ENCODE measurements at regions not wholly inside any gene's neighbourhood (a gene's known extent, or its start where the extent isn't known, plus 50 kb on each side); places are given as distances from the start of the nearest gene placed in this dataset.

DNA sequence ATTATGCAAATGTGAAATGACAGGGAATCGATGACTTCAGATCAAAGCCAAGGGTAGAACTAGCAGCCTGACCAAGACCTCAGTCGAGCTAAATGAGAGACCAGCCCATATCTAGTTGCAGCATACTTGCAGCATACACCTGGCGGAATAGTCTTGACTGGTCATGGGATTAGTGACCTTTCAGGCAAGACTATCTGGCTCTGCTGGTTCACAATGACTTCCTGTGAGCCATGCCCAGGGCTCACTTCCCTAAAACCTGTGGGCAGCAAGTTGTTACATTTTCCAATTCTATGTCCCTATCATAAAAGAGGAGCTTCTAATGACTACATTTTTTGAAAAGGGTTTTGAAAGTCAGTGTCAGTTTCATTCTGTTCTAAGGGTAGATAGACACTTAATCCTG lies 1624.9 kb upstream of the CELF4 start:
- POLR2A ChIA-PET (ENCODE audit: low non-redundant PET): no interaction called here

DNA sequence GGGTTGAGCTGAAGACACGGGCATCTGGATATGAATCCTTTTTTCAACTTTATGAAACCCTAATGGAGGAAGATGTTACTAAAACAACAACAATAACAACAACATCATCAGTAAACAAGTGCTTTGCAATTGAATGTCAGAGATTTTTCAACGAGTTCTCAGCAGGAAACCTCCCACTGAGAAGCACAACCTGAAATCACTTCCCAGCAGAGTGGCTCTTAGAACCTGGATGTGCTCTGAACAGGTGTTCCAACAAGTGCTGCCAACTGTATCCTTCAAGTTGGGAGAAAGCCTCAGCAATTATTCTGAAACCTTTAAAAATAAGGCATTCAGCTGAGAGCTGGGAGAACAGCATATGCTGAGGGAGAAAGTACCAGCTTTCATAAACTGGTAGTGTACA lies 1622.7 kb upstream of the CELF4 start:
- ChIA-PET CTCF (interaction anchor here (0.6 kb wide), 1 partner anchor 192 kb away, joined by 3 read pairs; no protein-coding TSS in a partner anchor), POLR2A (ENCODE audit: low non-redundant PET) (no interaction called here)
- DNase-seq (ENCODE audit: low spot score): no peak
- TF ChIP-seq, protein P1, sequence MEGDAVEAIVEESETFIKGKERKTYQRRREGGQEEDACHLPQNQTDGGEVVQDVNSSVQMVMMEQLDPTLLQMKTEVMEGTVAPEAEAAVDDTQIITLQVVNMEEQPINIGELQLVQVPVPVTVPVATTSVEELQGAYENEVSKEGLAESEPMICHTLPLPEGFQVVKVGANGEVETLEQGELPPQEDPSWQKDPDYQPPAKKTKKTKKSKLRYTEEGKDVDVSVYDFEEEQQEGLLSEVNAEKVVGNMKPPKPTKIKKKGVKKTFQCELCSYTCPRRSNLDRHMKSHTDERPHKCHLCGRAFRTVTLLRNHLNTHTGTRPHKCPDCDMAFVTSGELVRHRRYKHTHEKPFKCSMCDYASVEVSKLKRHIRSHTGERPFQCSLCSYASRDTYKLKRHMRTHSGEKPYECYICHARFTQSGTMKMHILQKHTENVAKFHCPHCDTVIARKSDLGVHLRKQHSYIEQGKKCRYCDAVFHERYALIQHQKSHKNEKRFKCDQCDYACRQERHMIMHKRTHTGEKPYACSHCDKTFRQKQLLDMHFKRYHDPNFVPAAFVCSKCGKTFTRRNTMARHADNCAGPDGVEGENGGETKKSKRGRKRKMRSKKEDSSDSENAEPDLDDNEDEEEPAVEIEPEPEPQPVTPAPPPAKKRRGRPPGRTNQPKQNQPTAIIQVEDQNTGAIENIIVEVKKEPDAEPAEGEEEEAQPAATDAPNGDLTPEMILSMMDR (conservative IDR thresholded peaks at IDR 0.05; ENCODE audit: low read depth): no peak
- no peak overlapping the region for H3K27ac ChIP-seq

More for the DNA sequence above, 1624.9 kb upstream of the CELF4 start:
- H3K27ac ChIP-seq: no peak overlapping the region
- CTCF ChIA-PET: no interaction called here
- TF ChIP-seq, protein P1 (conservative IDR thresholded peaks at IDR 0.05; ENCODE audit: low read depth): no peak
- DNase-seq (ENCODE audit: low spot score): no peak

DNA sequence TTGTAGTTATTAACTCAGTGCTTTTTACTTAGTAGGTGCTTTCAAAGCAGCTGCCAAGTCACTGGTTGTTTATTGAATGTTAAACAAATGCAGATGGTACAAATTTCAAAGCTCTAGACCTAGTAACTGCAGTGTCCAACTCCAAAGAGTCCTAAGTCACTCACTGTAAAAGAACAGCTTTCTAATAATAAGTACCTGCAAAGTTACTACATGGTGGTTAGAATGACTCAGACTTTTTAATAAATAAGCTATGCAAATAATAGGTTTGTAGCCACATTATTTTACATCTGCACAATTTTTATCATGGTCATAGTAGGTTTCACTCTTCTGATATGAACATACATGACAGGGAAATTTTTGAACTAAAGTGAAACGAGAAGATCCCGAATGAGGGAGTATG lies 1620.4 kb upstream of the CELF4 start:
- no peak for DNase-seq (ENCODE audit: low spot score)
- TF ChIP-seq, protein P1 (conservative IDR thresholded peaks at IDR 0.05; ENCODE audit: low read depth): no peak
- no peak overlapping the region for H3K27ac ChIP-seq
- ChIA-PET POLR2A (ENCODE audit: low non-redundant PET) (no interaction called here), CTCF (no interaction called here)

DNA sequence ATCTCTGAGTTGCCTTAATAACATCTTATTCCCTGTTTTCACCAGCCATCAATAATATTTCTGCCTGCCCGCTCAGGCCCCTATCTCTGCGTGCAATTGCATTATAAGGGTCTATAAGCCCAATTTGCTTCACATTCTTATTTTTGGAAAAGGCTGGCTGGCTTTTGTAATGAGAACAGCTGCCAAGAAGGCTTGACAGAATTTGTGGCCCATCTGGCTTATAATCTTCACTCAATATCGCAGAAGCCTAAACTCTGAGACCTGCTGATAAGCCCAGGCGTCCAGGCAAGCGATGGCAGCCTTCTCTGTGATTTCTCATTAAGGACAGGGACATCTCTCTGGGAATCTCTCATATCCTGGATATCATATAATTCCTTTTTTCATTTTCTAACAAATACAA lies 1618.6 kb upstream of the CELF4 start:
- TF ChIP-seq, protein P1 (conservative IDR thresholded peaks at IDR 0.05; ENCODE audit: low read depth): no peak
- no peak for DNase-seq (ENCODE audit: low spot score)
- no peak overlapping the region for H3K27ac ChIP-seq
- ChIA-PET CTCF (no interaction called here), POLR2A (ENCODE audit: low non-redundant PET) (no interaction called here)

DNA sequence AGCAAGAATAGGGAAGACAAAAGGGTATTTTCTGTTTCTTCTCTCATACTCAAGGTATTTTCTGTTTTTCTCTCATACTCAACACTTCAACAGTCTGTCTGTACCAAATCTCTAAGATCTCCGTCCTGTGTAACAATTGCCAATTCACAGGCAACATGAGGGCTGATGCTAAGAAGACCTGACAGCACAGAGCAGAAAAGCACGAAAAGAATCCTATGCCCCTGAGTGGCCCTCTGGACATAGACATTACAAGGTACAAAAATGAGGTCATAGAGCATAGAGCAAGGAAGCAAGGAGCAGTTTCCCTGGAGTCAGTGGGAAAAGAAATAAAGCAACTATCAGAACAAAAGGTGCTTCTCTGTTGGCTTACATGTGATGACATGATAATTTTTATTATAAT lies 1612.6 kb upstream of the CELF4 start:
- ChIA-PET CTCF (no interaction called here), POLR2A (ENCODE audit: low non-redundant PET) (no interaction called here)
- no peak for DNase-seq (ENCODE audit: low spot score)
- no peak overlapping the region for H3K27ac ChIP-seq
- TF ChIP-seq, protein P1 (conservative IDR thresholded peaks at IDR 0.05; ENCODE audit: low read depth): no peak

DNA sequence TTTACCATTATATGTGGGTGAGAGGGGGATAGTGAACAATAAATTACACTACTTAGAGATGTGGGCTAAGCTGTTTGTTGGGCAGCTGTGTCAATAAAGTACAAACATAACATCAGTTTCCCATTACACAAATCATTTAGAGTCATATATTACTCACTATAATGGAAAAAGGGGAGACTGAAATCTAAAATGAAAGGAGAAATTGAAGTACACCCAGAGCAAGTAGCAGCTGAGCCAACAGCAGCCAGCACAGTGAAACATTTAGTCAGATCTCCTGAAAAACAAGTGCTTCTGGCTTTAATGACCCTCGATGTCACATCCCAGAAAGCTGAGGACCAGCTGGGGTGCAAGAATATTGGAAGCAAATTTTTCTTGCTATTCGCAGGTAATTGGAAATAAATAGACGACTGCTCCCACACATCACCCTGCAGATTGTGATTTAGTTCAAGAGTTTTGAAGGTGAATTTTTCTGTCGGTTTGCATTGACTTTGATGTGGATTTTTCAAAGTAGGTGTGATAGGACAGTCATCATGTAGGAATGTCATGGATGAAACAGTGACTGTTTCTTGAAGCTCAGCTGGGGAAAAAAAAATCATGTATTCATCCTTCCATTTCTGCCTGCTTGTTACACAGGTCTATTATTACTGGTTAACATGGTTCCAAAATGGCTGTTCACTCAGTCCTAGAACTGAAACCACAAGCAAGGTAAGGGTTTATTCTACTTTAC lies 1607.3 kb upstream of the CELF4 start:
- ChIA-PET CTCF (no interaction called here), POLR2A (ENCODE audit: low non-redundant PET) (no interaction called here)
- TF ChIP-seq, protein P1 (conservative IDR thresholded peaks at IDR 0.05; ENCODE audit: low read depth): no peak
- H3K27ac ChIP-seq: no peak overlapping the region
- DNase-seq (ENCODE audit: low spot score): peak; percentile 0

All from RWPE1 (cell line).